MCF 10A (cell line): ENCODE measurements at regions not wholly inside any gene's neighbourhood (a gene's known extent, or its start where the extent isn't known, plus 50 kb on each side); places are given as distances from the start of the nearest gene placed in this dataset.
"Not testable (repeated sequence)": the region's sequence is repeated elsewhere in the genome, so short reads cannot be mapped to it uniquely, and the experiment has no call there.

Source experiments
- BruUV-seq: library from RNA; stranded (reverse); fragments of 400-500 nt; replicated peaks from 2 replicates; lab custom pipeline; 2021; lab: Mats Ljungman, UMichigan
- CTCF ChIA-PET: fragments of 300-600 bp; sonication (Branson Sonifier 250); formaldehyde crosslinking; extraction: SDS; loops from one replicate; lab custom pipeline; 2021; ENCODE audit warnings: antibody characterized with exemption, inconsistent platforms; lab: Yijun Ruan, JAX
- POLR2A ChIA-PET: fragments of 300-600, 350-650 bp; sonication (Branson Sonifier 250); formaldehyde crosslinking; extraction: SDS; loops from one replicate; lab custom pipeline; 2020; ENCODE audit warnings: antibody characterized with exemption, inconsistent platforms; lab: Yijun Ruan, JAX
- DNase-seq: peaks from one replicate; pipeline ENCODE4 v3.0.0-alpha.2; 2018; ENCODE audit not compliant: unreplicated experiment
- H3K27ac Mint-ChIP-seq: one replicate; pipeline ENCODE4 v1.8.0; 2022; ENCODE audit warnings: mild to moderate bottlenecking, low read depth, mixed read lengths; ENCODE audit not compliant: unreplicated experiment
- H3K27me3 Mint-ChIP-seq: one replicate; pipeline ENCODE4 v1.8.0; 2022; ENCODE audit warnings: mixed read lengths; ENCODE audit not compliant: insufficient read depth, unreplicated experiment
- H3K36me3 Mint-ChIP-seq: one replicate; pipeline ENCODE4 v1.8.0; 2022; ENCODE audit warnings: mild to moderate bottlenecking, moderate library complexity, mixed read lengths; ENCODE audit not compliant: insufficient read depth, unreplicated experiment
- H3K4me1 Mint-ChIP-seq: one replicate; pipeline ENCODE4 v1.8.0; 2022; ENCODE audit warnings: mixed read lengths; ENCODE audit not compliant: insufficient read depth, unreplicated experiment
- H3K4me3 Mint-ChIP-seq: one replicate; pipeline ENCODE4 v1.8.0; 2022; ENCODE audit warnings: mild to moderate bottlenecking, moderate library complexity, mixed read lengths; ENCODE audit not compliant: unreplicated experiment
- H3K9me3 Mint-ChIP-seq: one replicate; pipeline ENCODE4 v1.8.0; 2022; ENCODE audit warnings: mixed read lengths; ENCODE audit not compliant: unreplicated experiment
- CTCF ChIP-seq: fragments of 200-600 bp; IDR thresholded peaks from one replicate; pipeline ENCODE4 v1.8.0; 2022; ENCODE audit warnings: antibody characterized with exemption, mild to moderate bottlenecking; ENCODE audit not compliant: unreplicated experiment
- intact Hi-C: fragments of 100-400 bp; cut with micrococcal nuclease; formaldehyde crosslinking; loops from 2 replicates; pipeline ENCODE4 v1.14.1; 2022

GRCh38 chr2:153287109-153287801, 191.3 kb downstream of the RPRM start:
- H3K27ac Mint-ChIP-seq: no peak overlapping the region
- no peaks in the 10 kb centered on the region for H3K4me1 Mint-ChIP-seq
- TF ChIP-seq CTCF: no peak
- no peaks in the 10 kb centered on the region for H3K36me3 Mint-ChIP-seq
- H3K9me3 Mint-ChIP-seq: no peaks in the 10 kb centered on the region
- BruUV-seq: no TSS peak
- no peak overlapping the region for H3K4me3 Mint-ChIP-seq
- ChIA-PET CTCF (no interaction called here), POLR2A (no interaction called here)
- intact Hi-C loops: no loop called here
- no peaks in the 10 kb centered on the region for H3K27me3 Mint-ChIP-seq
- no peak for DNase-seq

- no TSS peak for BruUV-seq
- Mint-ChIP-seq H3K4me1 (no peaks in the 10 kb centered on the region), H3K27ac (no peak overlapping the region), H3K36me3 (peaks cover 6% of the 10 kb centered on the region), H3K27me3 (no peaks in the 10 kb centered on the region), H3K4me3 (no peak overlapping the region), H3K9me3 (peaks cover 4% of the 10 kb centered on the region)
- DNase-seq: no peak
- no peak for TF ChIP-seq CTCF
- intact Hi-C loops: no loop called here
- POLR2A ChIA-PET: no interaction called here
- CTCF ChIA-PET: no interaction called here
Measured at GRCh38 chr2:153268941-153269461, 209.6 kb downstream of the RPRM start.

GRCh38 chr2:153256876-153257275, 221.7 kb downstream of the RPRM start:
- POLR2A ChIA-PET, intact Hi-C loops, DNase-seq, H3K27me3 Mint-ChIP-seq, H3K9me3 Mint-ChIP-seq, H3K4me1 Mint-ChIP-seq, H3K4me3 Mint-ChIP-seq, CTCF ChIA-PET, BruUV-seq, H3K27ac Mint-ChIP-seq, H3K36me3 Mint-ChIP-seq: not testable (repeated sequence)

- BruUV-seq, POLR2A ChIA-PET, intact Hi-C loops, H3K36me3 Mint-ChIP-seq, H3K4me1 Mint-ChIP-seq, DNase-seq, H3K9me3 Mint-ChIP-seq, H3K27ac Mint-ChIP-seq, CTCF ChIA-PET, H3K4me3 Mint-ChIP-seq: not testable (repeated sequence)
- H3K27me3 Mint-ChIP-seq: peaks cover 15% of the 10 kb centered on the region
Measured at GRCh38 chr2:153246636-153247035, 231.9 kb downstream of the RPRM start.

- intact Hi-C loops: no loop called here
- POLR2A ChIA-PET: no interaction called here
- BruUV-seq: no TSS peak
Measured at GRCh38 chr2:153235516-153235915, 243.0 kb downstream of the RPRM start.

More at GRCh38 chr2:153235516-153235915, 243.0 kb downstream of the RPRM start:
- Mint-ChIP-seq H3K4me3 (no peak overlapping the region), H3K4me1 (no peaks in the 10 kb centered on the region), H3K36me3 (no peaks in the 10 kb centered on the region), H3K9me3 (no peaks in the 10 kb centered on the region), H3K27ac (no peak overlapping the region), H3K27me3 (no peaks in the 10 kb centered on the region)
- CTCF ChIA-PET: interaction anchor here (0.6 to 1.0 kb wide), 2 partner anchors 243 to 309 kb away, joined by 3 to 5 read pairs; partner anchors contain the start of gene RPRM
- no peak for DNase-seq
- TF ChIP-seq CTCF: no peak
